GM12872 (cell line): ENCODE measurements at regions not wholly inside any gene's neighbourhood (a gene's known extent, or its start where the extent isn't known, plus 50 kb on each side); places are given as distances from the start of the nearest gene placed in this dataset.

Source experiments
- CTCF ChIP-seq: IDR thresholded peaks from 3 replicates; pipeline ENCODE4 v1.5.1; 2011; ENCODE audit warnings: low read depth, mild to moderate bottlenecking, low read length, moderate library complexity; ENCODE audit not compliant: insufficient read depth

- no peak for TF ChIP-seq CTCF
These were observed 146.1 kb downstream of the TMEM167A start for GRCh38 chr5:82931110-82931509.

- no peak for TF ChIP-seq CTCF
These were observed 152.2 kb downstream of the TMEM167A start for GRCh38 chr5:82925061-82925411.

- TF ChIP-seq CTCF, result no peak
These were observed 152.8 kb downstream of the TMEM167A start for GRCh38 chr5:82924226-82925060.

- TF ChIP-seq CTCF, result no peak
These were observed 155.0 kb downstream of the TMEM167A start for GRCh38 chr5:82922086-82922734.

- TF ChIP-seq CTCF, result no peak
These were observed 158.7 kb downstream of the TMEM167A start for GRCh38 chr5:82918311-82919031.

GRCh38 chr5:82917584-82917983 lies 159.6 kb downstream of the TMEM167A start:
- TF ChIP-seq CTCF, result no peak

- no peak for TF ChIP-seq CTCF
These were observed 163.2 kb downstream of the TMEM167A start for GRCh38 chr5:82913971-82914370.
